ENCODE measurements at regions not wholly inside any gene's neighbourhood (a gene's known extent, or its start where the extent isn't known, plus 50 kb on each side); places are given as distances from the start of the nearest gene placed in this dataset.

GRCh38 chr4:128379860-128380259, 92.2 kb upstream of the PGRMC2 start:
- no TSS peak for BruUV-seq (replicated peaks)
- TF ChIP-seq CTCF (IDR thresholded peaks at IDR 0.05; ENCODE audit: insufficient read depth in 1 of 2, low read depth in 1 of 2, low read length in 1 of 2, severe bottlenecking in 1 of 2, unreplicated experiment in 1 of 2), result peak; percentile 24 to 42
- ChIA-PET POLR2A (no interaction called here), CTCF (no interaction called here)
- Mint-ChIP-seq H3K4me1 (ENCODE audit: low read depth, unreplicated experiment) (peaks cover 22% of the 10 kb centered on the region), H3K36me3 (ENCODE audit: insufficient read depth, unreplicated experiment) (peaks cover 5% of the 10 kb centered on the region), H3K4me3 (ENCODE audit: unreplicated experiment) (no peak overlapping the region), H3K27me3 (ENCODE audit: insufficient read depth, unreplicated experiment) (no peaks in the 10 kb centered on the region), H3K27ac (ENCODE audit: unreplicated experiment) (no peak overlapping the region), H3K9me3 (ENCODE audit: unreplicated experiment) (peaks cover 33% of the 10 kb centered on the region)
- Histone ChIP-seq H3K4me3 (ENCODE audit: low read depth, low read length) (no peak overlapping the region), H3K27me3 (replicated peaks; ENCODE audit: control insufficient read depth, insufficient read depth, low read length) (no peaks in the 10 kb centered on the region), H3K9me3 (peaks cover 21% of the 10 kb centered on the region; the same call in 1 of the 2 replicates), H3K4me1 (peaks cover 25% of the 10 kb centered on the region), H3K36me3 (ENCODE audit: control insufficient read depth, insufficient read depth, low read length) (no peaks in the 10 kb centered on the region)
- intact Hi-C loops (cut with micrococcal nuclease; ENCODE audit: unreplicated experiment), result no loop called here
- peak in 1 of 2 experiments; percentile 45 for DNase-seq

GRCh38 chr4:128378668-128379067, 91.1 kb upstream of the PGRMC2 start:
- CTCF ChIA-PET, result no interaction called here
- Mint-ChIP-seq H3K4me1 (ENCODE audit: low read depth, unreplicated experiment) (peaks cover 22% of the 10 kb centered on the region), H3K27me3 (ENCODE audit: insufficient read depth, unreplicated experiment) (no peaks in the 10 kb centered on the region), H3K4me3 (ENCODE audit: unreplicated experiment) (no peak overlapping the region), H3K27ac (ENCODE audit: unreplicated experiment) (no peak overlapping the region), H3K9me3 (ENCODE audit: unreplicated experiment) (peaks cover 33% of the 10 kb centered on the region), H3K36me3 (ENCODE audit: insufficient read depth, unreplicated experiment) (peaks cover 5% of the 10 kb centered on the region)
- intact Hi-C loops (cut with micrococcal nuclease; ENCODE audit: unreplicated experiment), result no loop called here
- no TSS peak for BruUV-seq (replicated peaks)
- POLR2A ChIA-PET, result no interaction called here
- H3K4me1 ChIP-seq, result peaks cover 13% of the 10 kb centered on the region
- no peak for TF ChIP-seq CTCF (IDR thresholded peaks at IDR 0.05; ENCODE audit: insufficient read depth in 1 of 2, low read depth in 1 of 2, low read length in 1 of 2, severe bottlenecking in 1 of 2, unreplicated experiment in 1 of 2)
- H3K4me3 ChIP-seq (ENCODE audit: low read depth, low read length), result no peak overlapping the region
- peaks cover 19% of the 10 kb centered on the region; the same call in 1 of the 2 replicates for H3K9me3 ChIP-seq
- no peak for DNase-seq
- H3K27me3 ChIP-seq (replicated peaks; ENCODE audit: control insufficient read depth, insufficient read depth, low read length), result no peaks in the 10 kb centered on the region
- H3K36me3 ChIP-seq (ENCODE audit: control insufficient read depth, insufficient read depth, low read length), result no peaks in the 10 kb centered on the region

DNA sequence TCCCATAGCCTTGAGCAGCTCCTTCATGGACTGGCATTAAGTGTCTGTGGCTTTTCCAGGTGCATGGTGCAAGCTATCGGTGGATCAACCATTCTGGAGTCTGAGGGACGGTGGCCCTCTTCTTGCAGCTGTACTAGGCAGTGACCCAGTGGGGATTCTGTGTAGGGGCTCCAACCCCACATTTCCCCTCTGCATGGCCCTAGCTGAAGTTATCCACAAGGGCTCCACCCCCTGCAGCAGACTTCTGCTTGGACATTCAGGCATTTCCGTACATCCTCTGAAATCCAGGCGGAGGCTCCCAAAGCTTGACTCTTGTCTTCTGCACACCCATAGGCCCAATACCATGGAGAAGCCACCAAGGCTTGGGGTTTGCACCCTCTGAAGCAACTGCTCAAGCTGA, 89.3 kb upstream of the PGRMC2 start:
- H3K4me1 Mint-ChIP-seq (ENCODE audit: low read depth, unreplicated experiment), result peaks cover 17% of the 10 kb centered on the region
- no peak for TF ChIP-seq CTCF (IDR thresholded peaks at IDR 0.05; ENCODE audit: insufficient read depth in 1 of 2, low read depth in 1 of 2, low read length in 1 of 2, severe bottlenecking in 1 of 2, unreplicated experiment in 1 of 2)
- Histone ChIP-seq H3K36me3 (ENCODE audit: control insufficient read depth, insufficient read depth, low read length) (no peaks in the 10 kb centered on the region), H3K27me3 (replicated peaks; ENCODE audit: control insufficient read depth, insufficient read depth, low read length) (no peaks in the 10 kb centered on the region), H3K4me1 (peaks cover 6% of the 10 kb centered on the region; the same call in 1 of the 2 replicates), H3K4me3 (ENCODE audit: low read depth, low read length) (no peak overlapping the region), H3K9me3 (peaks cover 12% of the 10 kb centered on the region; the same call in 1 of the 2 replicates)
- no TSS peak for BruUV-seq (replicated peaks)
- no peak overlapping the region for H3K4me3 Mint-ChIP-seq (ENCODE audit: unreplicated experiment)
- H3K9me3 Mint-ChIP-seq (ENCODE audit: unreplicated experiment), result peaks cover 33% of the 10 kb centered on the region
- H3K27ac Mint-ChIP-seq (ENCODE audit: unreplicated experiment), result no peak overlapping the region
- CTCF ChIA-PET, result no interaction called here
- intact Hi-C loops (cut with micrococcal nuclease; ENCODE audit: unreplicated experiment), result no loop called here
- POLR2A ChIA-PET, result no interaction called here
- no peaks in the 10 kb centered on the region for H3K27me3 Mint-ChIP-seq (ENCODE audit: insufficient read depth, unreplicated experiment)
- no peak for DNase-seq
- H3K36me3 Mint-ChIP-seq (ENCODE audit: insufficient read depth, unreplicated experiment), result peaks cover 5% of the 10 kb centered on the region

All from Caco-2 (cell line).